Osteoblast (primary cell): ENCODE measurements at regions not wholly inside any gene's neighbourhood (a gene's known extent, or its start where the extent isn't known, plus 50 kb on each side); places are given as distances from the start of the nearest gene placed in this dataset.
"Not testable (repeated sequence)": the region's sequence is repeated elsewhere in the genome, so short reads cannot be mapped to it uniquely, and the experiment has no call there.

Source experiments
- DNase-seq: peaks from one replicate; pipeline ENCODE4 v3.0.0; 2011; ENCODE audit warnings: low spot score, mixed read lengths; ENCODE audit not compliant: insufficient read length; ENCODE audit errors: missing footprints
- H2AFZ ChIP-seq: 2 replicates; pipeline ENCODE4 v1.6.0; 2011; ENCODE audit warnings: mild to moderate bottlenecking, low read length
- H3K27ac ChIP-seq: 2 replicates; pipeline ENCODE4 v1.5.1; 2011; ENCODE audit warnings: mild to moderate bottlenecking, low read depth, low read length, moderate library complexity
- H3K27me3 ChIP-seq: 2 replicates; pipeline ENCODE4 v1.6.0; 2012; ENCODE audit warnings: mild to moderate bottlenecking, control low read depth, inconsistent platforms, low read length, moderate library complexity; ENCODE audit not compliant: insufficient read depth
- H3K36me3 ChIP-seq: 2 replicates; pipeline ENCODE4 v1.5.1; 2011; ENCODE audit warnings: mild to moderate bottlenecking, low read length, control low read depth, moderate library complexity; ENCODE audit not compliant: insufficient read depth
- H3K4me1 ChIP-seq: 2 replicates; pipeline ENCODE4 v1.5.1; 2011; ENCODE audit warnings: mild to moderate bottlenecking, low read length, control low read depth, moderate library complexity; ENCODE audit not compliant: insufficient read depth
- H3K4me2 ChIP-seq: 2 replicates; pipeline ENCODE4 v1.6.0; 2011; ENCODE audit warnings: mild to moderate bottlenecking, low read length; ENCODE audit not compliant: insufficient read depth
- H3K4me3 ChIP-seq: fragments of 200-600 bp; sonication (generic); 3 replicates; pipeline ENCODE4 v1.5.1; 2012; ENCODE audit warnings: mild to moderate bottlenecking, low read length, inconsistent platforms; ENCODE audit not compliant: insufficient read depth
- H3K79me2 ChIP-seq: 2 replicates; pipeline ENCODE4 v1.6.0; 2012; ENCODE audit warnings: mild to moderate bottlenecking, low read length, control low read depth, inconsistent platforms; ENCODE audit not compliant: insufficient read depth
- H3K9me3 ChIP-seq: 2 replicates; pipeline ENCODE4 v1.5.1; 2011; ENCODE audit warnings: low read depth, low read length, control low read depth
- H4K20me1 ChIP-seq: 2 replicates; pipeline ENCODE4 v1.6.0; 2012; ENCODE audit warnings: mild to moderate bottlenecking, low read length, control low read depth; ENCODE audit not compliant: insufficient read depth
- TF ChIP-seq, protein P1 (sequence below): IDR thresholded peaks from 2 replicates; pipeline ENCODE4 v1.5.1; 2011; ENCODE audit warnings: mild to moderate bottlenecking, low read depth, low read length, moderate library complexity; ENCODE audit errors: extremely low read depth

DNA sequence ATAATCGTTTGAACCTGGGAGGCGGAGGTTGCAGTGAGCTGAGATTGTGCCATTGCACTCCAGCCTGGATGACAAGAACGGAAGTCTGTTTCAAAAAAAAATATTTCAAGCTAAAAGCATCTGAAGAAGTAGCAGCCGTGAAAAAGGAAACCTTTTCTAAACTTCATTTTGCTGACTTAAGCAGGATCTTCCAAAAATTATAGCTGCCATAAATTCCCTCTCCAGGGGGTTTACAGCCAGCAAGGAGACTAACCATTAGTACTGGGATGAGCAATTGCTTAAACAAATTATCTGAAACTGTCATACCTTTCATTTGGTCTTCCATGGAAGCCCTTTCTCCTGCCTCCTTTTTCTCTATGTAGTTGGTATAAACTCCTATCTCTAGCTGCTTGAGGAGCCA, 69.9 kb upstream of the TSC22D1 start:
- DNase-seq, result no peak
- Histone ChIP-seq H3K79me2 (no peaks in the 10 kb centered on the region), H3K27me3 (no peaks in the 10 kb centered on the region), H3K4me1 (peaks cover 5% of the 10 kb centered on the region), H2AFZ (no peak overlapping the region), H4K20me1 (no peaks in the 10 kb centered on the region), H3K27ac (no peak overlapping the region), H3K36me3 (no peaks in the 10 kb centered on the region), H3K9me3 (no peaks in the 10 kb centered on the region), H3K4me2 (no peak overlapping the region), H3K4me3 (no peak overlapping the region)
- TF ChIP-seq, protein P1, sequence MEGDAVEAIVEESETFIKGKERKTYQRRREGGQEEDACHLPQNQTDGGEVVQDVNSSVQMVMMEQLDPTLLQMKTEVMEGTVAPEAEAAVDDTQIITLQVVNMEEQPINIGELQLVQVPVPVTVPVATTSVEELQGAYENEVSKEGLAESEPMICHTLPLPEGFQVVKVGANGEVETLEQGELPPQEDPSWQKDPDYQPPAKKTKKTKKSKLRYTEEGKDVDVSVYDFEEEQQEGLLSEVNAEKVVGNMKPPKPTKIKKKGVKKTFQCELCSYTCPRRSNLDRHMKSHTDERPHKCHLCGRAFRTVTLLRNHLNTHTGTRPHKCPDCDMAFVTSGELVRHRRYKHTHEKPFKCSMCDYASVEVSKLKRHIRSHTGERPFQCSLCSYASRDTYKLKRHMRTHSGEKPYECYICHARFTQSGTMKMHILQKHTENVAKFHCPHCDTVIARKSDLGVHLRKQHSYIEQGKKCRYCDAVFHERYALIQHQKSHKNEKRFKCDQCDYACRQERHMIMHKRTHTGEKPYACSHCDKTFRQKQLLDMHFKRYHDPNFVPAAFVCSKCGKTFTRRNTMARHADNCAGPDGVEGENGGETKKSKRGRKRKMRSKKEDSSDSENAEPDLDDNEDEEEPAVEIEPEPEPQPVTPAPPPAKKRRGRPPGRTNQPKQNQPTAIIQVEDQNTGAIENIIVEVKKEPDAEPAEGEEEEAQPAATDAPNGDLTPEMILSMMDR, result no peak

DNA sequence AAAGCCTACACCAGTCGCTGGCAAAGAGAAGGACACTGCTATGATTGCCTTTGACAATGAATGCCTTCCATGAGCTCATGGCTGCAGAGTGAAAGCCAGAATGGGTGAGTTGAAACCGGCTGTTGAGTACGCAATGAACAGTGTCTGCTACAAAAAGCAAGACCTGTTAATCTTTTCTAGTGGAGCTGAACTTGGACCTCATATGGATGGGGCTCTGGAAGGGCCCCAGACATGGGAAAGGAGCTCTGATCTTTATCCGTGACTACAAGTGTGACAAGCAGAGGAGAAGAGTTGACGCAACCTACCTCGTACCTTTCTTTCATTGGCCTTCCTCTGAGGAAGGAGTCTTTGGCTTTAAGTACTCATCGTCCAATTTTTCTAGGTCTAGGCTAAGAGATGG, 67.1 kb upstream of the TSC22D1 start:
- no peaks in the 10 kb centered on the region for H3K9me3 ChIP-seq
- DNase-seq, result no peak
- H3K4me3 ChIP-seq, result no peak overlapping the region
- H3K27ac ChIP-seq, result no peak overlapping the region
- no peaks in the 10 kb centered on the region for H3K36me3 ChIP-seq
- no peak overlapping the region for H3K4me2 ChIP-seq
- H3K79me2 ChIP-seq, result no peaks in the 10 kb centered on the region
- H4K20me1 ChIP-seq, result no peaks in the 10 kb centered on the region
- H3K4me1 ChIP-seq, result peaks cover under 1% of the 10 kb centered on the region
- H3K27me3 ChIP-seq, result no peaks in the 10 kb centered on the region
- H2AFZ ChIP-seq, result no peak overlapping the region
- TF ChIP-seq, protein P1, result no peak

DNA sequence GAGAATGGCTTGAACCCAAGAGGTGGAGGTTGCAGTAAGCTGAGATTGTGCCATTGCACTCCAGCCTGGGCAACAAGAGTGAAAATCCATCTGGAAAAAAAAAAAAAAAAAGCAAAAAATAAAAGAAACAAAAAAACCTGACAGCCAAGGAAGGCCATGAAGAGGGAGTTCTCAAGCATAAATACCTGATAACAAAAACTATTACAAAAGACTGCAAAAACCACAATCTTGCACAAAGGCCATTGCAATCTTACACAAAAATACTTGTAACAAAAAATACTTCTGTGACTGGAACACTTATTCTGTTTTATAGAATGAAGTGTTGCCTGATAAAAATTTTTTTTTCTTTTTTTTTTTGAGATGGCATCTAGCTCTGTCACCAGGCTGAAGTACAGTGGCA, 61.5 kb upstream of the TSC22D1 start:
- TF ChIP-seq, protein P1, result no peak
- Histone ChIP-seq H3K4me3 (no peak overlapping the region), H3K79me2 (no peaks in the 10 kb centered on the region), H3K9me3 (no peaks in the 10 kb centered on the region), H4K20me1 (no peaks in the 10 kb centered on the region), H3K4me2 (no peak overlapping the region), H3K4me1 (no peaks in the 10 kb centered on the region), H3K36me3 (no peaks in the 10 kb centered on the region), H3K27ac (no peak overlapping the region), H3K27me3 (no peaks in the 10 kb centered on the region), H2AFZ (no peak overlapping the region)
- DNase-seq, result no peak

DNA sequence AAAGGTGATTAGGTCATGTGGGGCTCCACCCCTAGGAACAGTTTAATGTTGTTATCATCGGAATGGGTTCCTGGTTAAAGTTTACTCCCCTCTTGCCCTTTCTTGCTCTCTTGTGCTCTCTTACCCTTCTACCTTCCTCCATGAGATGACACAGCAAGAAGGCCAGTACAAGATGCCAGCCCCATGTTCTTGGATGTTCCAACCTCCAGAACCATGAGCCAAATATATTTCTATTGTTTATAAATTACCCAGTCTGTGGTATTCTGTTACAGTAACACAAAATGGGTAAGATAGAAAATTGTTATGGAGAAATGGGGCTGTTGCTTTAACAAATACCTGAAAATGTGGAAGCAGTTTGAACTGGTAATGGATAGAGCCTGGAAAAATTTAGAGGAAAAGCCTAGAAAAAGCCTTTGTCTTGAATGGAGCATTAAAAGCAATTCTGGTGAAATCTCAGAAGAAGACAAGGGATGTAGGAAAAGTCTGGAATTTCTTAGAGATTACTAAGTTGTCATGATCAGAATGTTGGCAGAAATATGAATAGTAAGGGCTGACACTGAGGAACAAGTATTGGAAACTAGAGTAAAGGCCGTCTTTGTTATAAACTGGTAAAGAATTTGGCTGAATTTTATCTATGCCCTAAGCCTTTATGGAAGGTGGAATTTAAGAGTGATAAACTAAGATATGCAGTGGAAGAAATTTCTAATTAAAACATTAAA, 53.5 kb upstream of the TSC22D1 start:
- Histone ChIP-seq H4K20me1 (no peaks in the 10 kb centered on the region), H3K27me3 (no peaks in the 10 kb centered on the region), H3K27ac (peak overlapping the region; percentile 72), H3K79me2 (no peaks in the 10 kb centered on the region), H2AFZ (peak overlapping the region; percentile 41), H3K4me1 (peaks cover 30% of the 10 kb centered on the region), H3K4me3 (no peak overlapping the region), H3K9me3 (no peaks in the 10 kb centered on the region), H3K4me2 (peak overlapping the region; percentile 28), H3K36me3 (no peaks in the 10 kb centered on the region)
- DNase-seq, result peak; percentile 74
- TF ChIP-seq, protein P1, result no peak

DNA sequence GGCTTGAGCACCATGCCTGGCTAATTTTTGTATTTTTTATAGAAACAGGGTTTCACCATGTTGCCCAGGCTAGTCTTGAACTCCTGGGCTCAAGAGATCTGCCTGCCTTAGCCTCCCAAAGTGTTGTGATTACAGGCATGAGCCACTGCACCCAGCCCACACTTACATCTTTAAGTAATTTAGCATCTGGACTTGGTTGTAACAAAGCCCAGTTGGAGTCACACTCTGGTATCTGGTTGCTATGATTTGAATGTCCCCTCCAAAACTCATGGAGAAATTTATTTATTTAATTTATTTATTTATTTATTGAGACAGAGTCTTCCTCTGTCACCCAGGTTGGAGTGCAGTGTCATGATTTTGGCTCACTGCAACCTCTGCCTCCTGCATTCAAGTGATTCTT, 52.7 kb upstream of the TSC22D1 start:
- H3K79me2 ChIP-seq, H3K4me2 ChIP-seq, H4K20me1 ChIP-seq, H3K36me3 ChIP-seq, H3K27me3 ChIP-seq, DNase-seq, H3K9me3 ChIP-seq, H2AFZ ChIP-seq, H3K4me3 ChIP-seq: not testable (repeated sequence)
- Histone ChIP-seq H3K27ac (peak overlapping the region; percentile 72), H3K4me1 (peaks cover 30% of the 10 kb centered on the region)
